ENCODE measurements at regions not wholly inside any gene's neighbourhood (a gene's known extent, or its start where the extent isn't known, plus 50 kb on each side); places are given as distances from the start of the nearest gene placed in this dataset.

DNA sequence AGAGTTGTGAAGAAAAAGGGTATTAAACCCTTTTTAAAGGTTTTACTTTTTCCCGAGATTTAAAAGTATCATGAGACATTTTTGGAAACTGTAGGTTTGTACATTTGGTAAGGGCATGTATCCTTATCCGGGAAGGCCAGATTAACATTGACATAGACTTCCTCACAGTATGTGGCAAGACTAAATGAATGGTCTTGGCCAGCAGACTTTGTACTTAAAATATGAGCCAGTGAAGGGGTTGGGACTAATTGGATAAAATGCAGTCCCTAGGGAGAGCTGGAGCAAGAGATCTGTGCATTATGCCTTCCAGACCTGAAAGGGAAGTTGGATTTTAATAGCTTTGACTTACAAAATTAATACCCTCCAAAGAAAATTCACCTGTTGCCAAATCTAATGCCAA is 60.4 kb upstream of the CCN2 start (continued):
- TF ChIP-seq SIN3A (conservative IDR thresholded peaks at IDR 0.05 in 1 of 2, IDR thresholded peaks at IDR 0.05 in 1 of 2; ENCODE audit: low read depth in 1 of 2, low read length in 2 of 2), result no peak
- TF ChIP-seq HDAC6 (IDR thresholded peaks at IDR 0.05; ENCODE audit: low read depth, low read length), result no peak
- no peak for TF ChIP-seq YY1 (IDR thresholded peaks at IDR 0.05; ENCODE audit: low read depth, low read length)
- TF ChIP-seq, protein P1, sequence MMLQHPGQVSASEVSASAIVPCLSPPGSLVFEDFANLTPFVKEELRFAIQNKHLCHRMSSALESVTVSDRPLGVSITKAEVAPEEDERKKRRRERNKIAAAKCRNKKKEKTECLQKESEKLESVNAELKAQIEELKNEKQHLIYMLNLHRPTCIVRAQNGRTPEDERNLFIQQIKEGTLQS (IDR thresholded peaks at IDR 0.05; ENCODE audit: insufficient read depth, low read depth, low read length), result no peak
- TF ChIP-seq EP300 (IDR thresholded peaks at IDR 0.05; ENCODE audit: borderline replicate concordance in 1 of 2, low read depth in 2 of 2, low read length in 2 of 2), result no peak
- TF ChIP-seq, protein P2, sequence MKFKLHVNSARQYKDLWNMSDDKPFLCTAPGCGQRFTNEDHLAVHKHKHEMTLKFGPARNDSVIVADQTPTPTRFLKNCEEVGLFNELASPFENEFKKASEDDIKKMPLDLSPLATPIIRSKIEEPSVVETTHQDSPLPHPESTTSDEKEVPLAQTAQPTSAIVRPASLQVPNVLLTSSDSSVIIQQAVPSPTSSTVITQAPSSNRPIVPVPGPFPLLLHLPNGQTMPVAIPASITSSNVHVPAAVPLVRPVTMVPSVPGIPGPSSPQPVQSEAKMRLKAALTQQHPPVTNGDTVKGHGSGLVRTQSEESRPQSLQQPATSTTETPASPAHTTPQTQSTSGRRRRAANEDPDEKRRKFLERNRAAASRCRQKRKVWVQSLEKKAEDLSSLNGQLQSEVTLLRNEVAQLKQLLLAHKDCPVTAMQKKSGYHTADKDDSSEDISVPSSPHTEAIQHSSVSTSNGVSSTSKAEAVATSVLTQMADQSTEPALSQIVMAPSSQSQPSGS (IDR thresholded peaks at IDR 0.05; ENCODE audit: low read length), result no peak

All from H1 (cell line).